ENCODE measurements at regions not wholly inside any gene's neighbourhood (a gene's known extent, or its start where the extent isn't known, plus 50 kb on each side); places are given as distances from the start of the nearest gene placed in this dataset.

GRCh38 chr9:99577351-99577750 lies 244.3 kb upstream of the NR4A3 start:
- no peak for TF ChIP-seq GATA2 (IDR thresholded peaks at IDR 0.05; ENCODE audit: low read depth, low read length)
- TF ChIP-seq GATA3 (IDR thresholded peaks at IDR 0.05; ENCODE audit: low read depth, low read length), result no peak
